CD4-positive, alpha-beta T cell treated with Interferon gamma for 1 hour (primary cell): ENCODE measurements at regions not wholly inside any gene's neighbourhood (a gene's known extent, or its start where the extent isn't known, plus 50 kb on each side); places are given as distances from the start of the nearest gene placed in this dataset.
"Not testable (repeated sequence)": the region's sequence is repeated elsewhere in the genome, so short reads cannot be mapped to it uniquely, and the experiment has no call there.

Source experiments
- DNase-seq: peaks from one replicate; pipeline ENCODE4 v3.0.0-alpha.2; 2020

- no peak for DNase-seq
These were observed 461.6 kb upstream of the CDH11 start for GRCh38 chr16:65583498-65583897.

GRCh38 chr16:65579050-65579449, 457.2 kb upstream of the CDH11 start:
- no peak for DNase-seq

GRCh38 chr16:65576631-65577030, 454.8 kb upstream of the CDH11 start:
- DNase-seq, result no peak

GRCh38 chr16:65576139-65576538, 454.3 kb upstream of the CDH11 start:
- no peak for DNase-seq

- DNase-seq, result no peak
These were observed 452.6 kb upstream of the CDH11 start for GRCh38 chr16:65574326-65574966.

GRCh38 chr16:65572156-65572555, 450.3 kb upstream of the CDH11 start:
- DNase-seq, result no peak

- no peak for DNase-seq
These were observed 448.4 kb upstream of the CDH11 start for GRCh38 chr16:65570261-65570660.

GRCh38 chr16:65559846-65560245, 438.0 kb upstream of the CDH11 start:
- no peak for DNase-seq

- DNase-seq, result not testable (repeated sequence)
These were observed 427.8 kb upstream of the CDH11 start for GRCh38 chr16:65549689-65550088.

GRCh38 chr16:65548470-65548869, 426.6 kb upstream of the CDH11 start:
- DNase-seq, result no peak

GRCh38 chr16:65547772-65548446, 426.0 kb upstream of the CDH11 start:
- DNase-seq, result no peak

- no peak for DNase-seq
These were observed 424.5 kb upstream of the CDH11 start for GRCh38 chr16:65546353-65546791.

GRCh38 chr16:65545413-65545956, 423.6 kb upstream of the CDH11 start:
- no peak for DNase-seq

- no peak for DNase-seq
These were observed 422.2 kb upstream of the CDH11 start for GRCh38 chr16:65543781-65544740.

GRCh38 chr16:65541646-65542045, 419.8 kb upstream of the CDH11 start:
- no peak for DNase-seq

GRCh38 chr16:65540901-65541300, 419.0 kb upstream of the CDH11 start:
- DNase-seq, result no peak

- DNase-seq, result no peak
These were observed 417.1 kb upstream of the CDH11 start for GRCh38 chr16:65538976-65539375.

- DNase-seq, result no peak
These were observed 415.5 kb upstream of the CDH11 start for GRCh38 chr16:65537336-65537735.

- DNase-seq, result no peak
These were observed 412.3 kb upstream of the CDH11 start for GRCh38 chr16:65534121-65534528.

- no peak for DNase-seq
These were observed 411.0 kb upstream of the CDH11 start for GRCh38 chr16:65532846-65533245.

- no peak for DNase-seq
These were observed 410.4 kb upstream of the CDH11 start for GRCh38 chr16:65532258-65532657.

GRCh38 chr16:65531475-65531874, 409.6 kb upstream of the CDH11 start:
- DNase-seq, result no peak

GRCh38 chr16:65525707-65526106, 403.8 kb upstream of the CDH11 start:
- no peak for DNase-seq
